Right lobe of liver (tissue), 6 donors: ENCODE measurements at regions not wholly inside any gene's neighbourhood (a gene's known extent, or its start where the extent isn't known, plus 50 kb on each side); places are given as distances from the start of the nearest gene placed in this dataset.
"Not testable (repeated sequence)": the region's sequence is repeated elsewhere in the genome, so short reads cannot be mapped to it uniquely, and the experiment has no call there.

Source experiments
- ATAC-seq, 4 donors: fragments of 200-7000 bp; cut with Tn5 transposase; one replicate each; pipeline ENCODE4 v1.9.1; 2020; ENCODE audit warnings: mild to moderate bottlenecking in 4 of 4, moderate library complexity in 4 of 4
- DNase-seq, 3 donors: peaks; one replicate each; pipeline ENCODE4 v3.0.0-alpha.2; 2020
- H3K27ac ChIP-seq, 3 donors: fragments of 200-600 bp; one replicate each; pipeline ENCODE4 v1.8.0; 2022
- H3K27me3 ChIP-seq, 2 donors: fragments of 200-600 bp; one replicate each; pipeline ENCODE4 v1.8.0; 2022
- H3K36me3 ChIP-seq, 4 donors: fragments of 200-600 bp; sonication (generic) in 1 of 4; one replicate each; pipeline versions ENCODE4 v1.5.1 to v1.8.0; 2017 to 2022; ENCODE audit warnings: control low read depth in 1 of 4
- H3K4me1 ChIP-seq, 4 donors: fragments of 200-600 bp; sonication (generic) in 1 of 4; one replicate each; pipeline versions ENCODE4 v1.5.1 to v1.8.0; 2017 to 2022; ENCODE audit warnings: control low read depth in 1 of 4
- H3K4me3 ChIP-seq, 3 donors: fragments of 200-600 bp; one replicate each; pipeline ENCODE4 v1.8.0; 2022
- H3K9me3 ChIP-seq, 4 donors: fragments of 200-600 bp; sonication (generic) in 1 of 4; one replicate each; pipeline versions ENCODE4 v1.5.1 to v1.8.0; 2017 to 2022; ENCODE audit warnings: control low read depth in 1 of 4
- CTCF ChIP-seq, 4 donors: fragments of 200-600 bp in 3 of 4; fragments of 450-650 bp in 1 of 4; IDR thresholded peaks; one replicate each; pipeline versions ENCODE4 v1.5.1 to v1.8.0; 2016 to 2022; ENCODE audit warnings: antibody characterized with exemption in 4 of 4, mild to moderate bottlenecking in 2 of 4
- POLR2A ChIP-seq: fragments of 450-650 bp; IDR thresholded peaks from one replicate; pipeline ENCODE4 v1.6.1; 2017; ENCODE audit warnings: antibody characterized with exemption, mild to moderate bottlenecking
- WGBS: methylation state at CpG from one replicate; pipeline ENCODE4 v1.1.6; 2018; ENCODE audit warnings: low coverage, low lambda C conversion rate; ENCODE audit not compliant: insufficient coverage; ENCODE audit errors: missing lambda C conversion rate; 5-methylcytosine and 5-hydroxymethylcytosine counted together
- intact Hi-C, 2 donors: fragments of 100-400 bp; cut with DNase I; formaldehyde crosslinking; loops; one replicate each; pipeline versions ENCODE4 v1.11.2 to v1.14.1; 2022
- donor health status: DM: no; HTN: yes; CAD: no.
- donor health status: DM: no; HTN: no; CAD: no.
- donor health status: DM: no; HTN: no; CAD: no.
- donor health status: DM: no; HTN: yes; CAD: no.
- donor health status: DM: no; HTN: yes; CAD: no.

- no peaks in the 10 kb centered on the region for H3K9me3 ChIP-seq
- no peaks in the 10 kb centered on the region for H3K36me3 ChIP-seq
- H3K4me3 ChIP-seq = no peak overlapping the region
- TF ChIP-seq POLR2A = no peak
- no peak for TF ChIP-seq CTCF (IDR thresholded peaks at IDR 0.05)
- no peak overlapping the region for H3K27ac ChIP-seq
- 11% methylated on average over 2 of the region's 2 CpGs for WGBS
- no peaks in the 10 kb centered on the region for H3K27me3 ChIP-seq
- intact Hi-C loops = no loop called here
- DNase-seq (no peak), ATAC-seq (no peak)
- H3K4me1 ChIP-seq = no peaks in the 10 kb centered on the region
Observed at GRCh38 chr21:18831942-18832676, 428.5 kb upstream of the TMPRSS15 start.

- ATAC-seq = no peak
- H3K9me3 ChIP-seq = no peaks in the 10 kb centered on the region
- no peaks in the 10 kb centered on the region for H3K4me1 ChIP-seq
- H3K27ac ChIP-seq = no peak overlapping the region
- no peak for DNase-seq
- intact Hi-C loops = no loop called here
- H3K4me3 ChIP-seq = no peak overlapping the region
- TF ChIP-seq CTCF (IDR thresholded peaks at IDR 0.05) = no peak
- no peak for TF ChIP-seq POLR2A
- H3K36me3 ChIP-seq = no peaks in the 10 kb centered on the region
- H3K27me3 ChIP-seq = no peaks in the 10 kb centered on the region
- 27% methylated on average over 2 of the region's 2 CpGs for WGBS
Observed at GRCh38 chr21:18832950-18833349, 429.4 kb upstream of the TMPRSS15 start.

- H3K27ac ChIP-seq, ATAC-seq, H3K27me3 ChIP-seq, H3K36me3 ChIP-seq, intact Hi-C loops, DNase-seq, H3K9me3 ChIP-seq, H3K4me1 ChIP-seq, H3K4me3 ChIP-seq: not testable (repeated sequence)
- WGBS = 83% methylated on average over 2 of the region's 2 CpGs
Observed at GRCh38 chr21:18834121-18834520, 430.5 kb upstream of the TMPRSS15 start.

- TF ChIP-seq CTCF (IDR thresholded peaks at IDR 0.05) (no peak), POLR2A (no peak)
- Histone ChIP-seq H3K4me3 (no peak overlapping the region), H3K27ac (no peak overlapping the region), H3K36me3 (no peaks in the 10 kb centered on the region), H3K9me3 (no peaks in the 10 kb centered on the region), H3K4me1 (no peaks in the 10 kb centered on the region), H3K27me3 (no peaks in the 10 kb centered on the region)
- no CpG with 5 or more reads among the region's 1 CpG for WGBS
- ATAC-seq = no peak
- intact Hi-C loops = no loop called here
- no peak for DNase-seq
Observed at GRCh38 chr21:18840239-18840638, 436.7 kb upstream of the TMPRSS15 start.

- H3K4me1 ChIP-seq, H3K4me3 ChIP-seq, H3K27me3 ChIP-seq, H3K27ac ChIP-seq, ATAC-seq, intact Hi-C loops, H3K36me3 ChIP-seq, H3K9me3 ChIP-seq: not testable (repeated sequence)
- DNase-seq = peak in 1 of 3 donors; percentile 40
- 75% methylated on average over 12 of the region's 16 CpGs for WGBS
Observed at GRCh38 chr21:18857606-18858005, 454.0 kb upstream of the TMPRSS15 start.
